Mammary epithelial cell (primary cell): ENCODE measurements at regions not wholly inside any gene's neighbourhood (a gene's known extent, or its start where the extent isn't known, plus 50 kb on each side); places are given as distances from the start of the nearest gene placed in this dataset.

ENCODE experiments used
- EZH2 ChIP-seq: IDR thresholded peaks from 2 replicates; pipeline ENCODE4 v1.6.1; 2012; ENCODE audit warnings: low read length, inconsistent platforms, borderline replicate concordance
- TF ChIP-seq, protein P1 (sequence below), 2 donors: IDR thresholded peaks in 1 of 2; conservative IDR thresholded peaks in 1 of 2; 2 replicates each; pipeline ENCODE4 v1.5.1; 2011 to 2012; ENCODE audit warnings: inconsistent platforms in 2 of 2, low read length in 2 of 2, mild to moderate bottlenecking in 2 of 2, control low read depth in 1 of 2, low read depth in 1 of 2; ENCODE audit not compliant: insufficient read depth in 1 of 2; ENCODE audit errors: extremely low read depth in 1 of 2

DNA sequence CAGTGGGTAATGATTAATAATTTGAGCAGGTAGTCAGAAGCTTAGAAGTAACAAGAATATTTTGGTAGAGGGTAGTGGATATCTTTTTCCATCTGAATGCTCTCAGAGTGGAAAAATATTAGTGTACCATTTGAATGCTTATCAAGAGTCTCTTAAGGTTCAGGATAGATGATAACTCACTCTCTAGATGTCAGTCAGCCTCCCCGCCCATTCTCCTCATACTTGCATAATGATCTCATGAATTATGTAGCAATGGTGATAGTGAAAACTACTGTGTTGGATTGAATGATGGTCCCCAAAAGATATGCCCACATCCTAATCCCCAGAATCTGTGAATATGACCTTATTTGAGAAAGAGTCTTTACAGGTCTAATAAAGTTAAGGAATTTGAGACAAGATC, 132.7 kb upstream of the KLF12 start:
- TF ChIP-seq, protein P1, sequence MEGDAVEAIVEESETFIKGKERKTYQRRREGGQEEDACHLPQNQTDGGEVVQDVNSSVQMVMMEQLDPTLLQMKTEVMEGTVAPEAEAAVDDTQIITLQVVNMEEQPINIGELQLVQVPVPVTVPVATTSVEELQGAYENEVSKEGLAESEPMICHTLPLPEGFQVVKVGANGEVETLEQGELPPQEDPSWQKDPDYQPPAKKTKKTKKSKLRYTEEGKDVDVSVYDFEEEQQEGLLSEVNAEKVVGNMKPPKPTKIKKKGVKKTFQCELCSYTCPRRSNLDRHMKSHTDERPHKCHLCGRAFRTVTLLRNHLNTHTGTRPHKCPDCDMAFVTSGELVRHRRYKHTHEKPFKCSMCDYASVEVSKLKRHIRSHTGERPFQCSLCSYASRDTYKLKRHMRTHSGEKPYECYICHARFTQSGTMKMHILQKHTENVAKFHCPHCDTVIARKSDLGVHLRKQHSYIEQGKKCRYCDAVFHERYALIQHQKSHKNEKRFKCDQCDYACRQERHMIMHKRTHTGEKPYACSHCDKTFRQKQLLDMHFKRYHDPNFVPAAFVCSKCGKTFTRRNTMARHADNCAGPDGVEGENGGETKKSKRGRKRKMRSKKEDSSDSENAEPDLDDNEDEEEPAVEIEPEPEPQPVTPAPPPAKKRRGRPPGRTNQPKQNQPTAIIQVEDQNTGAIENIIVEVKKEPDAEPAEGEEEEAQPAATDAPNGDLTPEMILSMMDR (conservative IDR thresholded peaks at IDR 0.05 in 1 of 2, IDR thresholded peaks at IDR 0.05 in 1 of 2; ENCODE audit: extremely low read depth in 1 of 2, insufficient read depth in 1 of 2, low read depth in 1 of 2, low read length in 2 of 2) = no peak
- TF ChIP-seq EZH2 = no peak
